ENCODE measurements at regions not wholly inside any gene's neighbourhood (a gene's known extent, or its start where the extent isn't known, plus 50 kb on each side); places are given as distances from the start of the nearest gene placed in this dataset.

DNA sequence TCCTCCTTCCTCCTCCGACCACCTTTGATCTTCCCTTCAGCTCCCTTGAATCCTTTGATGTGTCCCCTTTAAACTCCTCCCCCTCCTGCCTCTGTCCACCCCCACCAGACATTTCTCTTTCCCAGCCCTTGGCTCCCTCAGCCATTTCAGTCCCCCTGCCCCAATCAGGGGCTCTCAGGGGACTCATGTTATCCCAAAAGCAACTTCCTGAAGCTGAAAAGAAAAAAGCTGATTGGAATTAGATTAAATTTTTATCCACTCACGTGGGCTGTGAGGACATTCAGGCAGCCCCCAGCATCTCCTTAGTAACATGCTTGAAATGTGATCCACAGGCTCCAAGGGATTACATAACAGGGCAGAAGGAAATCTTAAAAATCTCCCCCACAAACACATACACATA is 81.3 kb downstream of the NEURL3 start:
- Histone ChIP-seq H3K36me3 (ENCODE audit: control insufficient read depth, insufficient read depth, low read length) (no peaks in the 10 kb centered on the region), H3K4me2 (ENCODE audit: insufficient read depth, low read length) (no peak overlapping the region), H3K4me1 (replicated peaks in 1 of 2; ENCODE audit: control insufficient read depth in 2 of 2, insufficient read depth in 2 of 2, low read length in 2 of 2) (no peaks in the 10 kb centered on the region), H3K27me3 (ENCODE audit: control insufficient read depth in 2 of 2, insufficient read depth in 2 of 2, low read length in 2 of 2) (peaks cover 0 to 10% of the 10 kb centered on the region in 2 experiments; a peak in 1 of 5 replicates), H3K9ac (ENCODE audit: insufficient read depth in 1 of 2, low read depth in 2 of 2, low read length in 2 of 2) (no peak overlapping the region), H3K27ac (ENCODE audit: extremely low read depth, low read depth, low read length) (no peak overlapping the region), H3K9me1 (ENCODE audit: control insufficient read depth, insufficient read depth, low read length) (no peaks in the 10 kb centered on the region), H2AFZ (ENCODE audit: low read depth, low read length) (no peak overlapping the region), H3K9me3 (replicated peaks; ENCODE audit: control insufficient read depth, insufficient read depth, low read depth, low read length) (no peaks in the 10 kb centered on the region), H3K4me3 (no peak overlapping the region), H4K20me1 (replicated peaks; ENCODE audit: control insufficient read depth, insufficient read depth, low read length) (no peaks in the 10 kb centered on the region), H3K79me2 (ENCODE audit: control insufficient read depth, insufficient read depth, low read length) (no peaks in the 10 kb centered on the region)
- DNase-seq (ENCODE audit: extremely low read depth in 1 of 4, low spot score in 3 of 4) (no peak), FAIRE-seq (no peak), ATAC-seq (no peak)
- ChIA-PET POLR2A (interaction anchor here (0.6 to 1.7 kb wide), 2 partner anchors 10 to 15 kb away, joined by 4 read pairs; no protein-coding TSS in a partner anchor), CTCF (ENCODE audit: low intra/inter-chr PET ratio) (no interaction called here)
- intact Hi-C loops (cut with micrococcal nuclease), result no loop called here
- WGBS (ENCODE audit: insufficient coverage, low coverage, missing lambda C conversion rate), result 3% methylated on average over 2 of the region's 2 CpGs
- no peak for TF ChIP-seq FOXJ3 (CRISPR knock-in tag; IDR thresholded peaks at IDR 0.05)
- TF ChIP-seq, protein P1, sequence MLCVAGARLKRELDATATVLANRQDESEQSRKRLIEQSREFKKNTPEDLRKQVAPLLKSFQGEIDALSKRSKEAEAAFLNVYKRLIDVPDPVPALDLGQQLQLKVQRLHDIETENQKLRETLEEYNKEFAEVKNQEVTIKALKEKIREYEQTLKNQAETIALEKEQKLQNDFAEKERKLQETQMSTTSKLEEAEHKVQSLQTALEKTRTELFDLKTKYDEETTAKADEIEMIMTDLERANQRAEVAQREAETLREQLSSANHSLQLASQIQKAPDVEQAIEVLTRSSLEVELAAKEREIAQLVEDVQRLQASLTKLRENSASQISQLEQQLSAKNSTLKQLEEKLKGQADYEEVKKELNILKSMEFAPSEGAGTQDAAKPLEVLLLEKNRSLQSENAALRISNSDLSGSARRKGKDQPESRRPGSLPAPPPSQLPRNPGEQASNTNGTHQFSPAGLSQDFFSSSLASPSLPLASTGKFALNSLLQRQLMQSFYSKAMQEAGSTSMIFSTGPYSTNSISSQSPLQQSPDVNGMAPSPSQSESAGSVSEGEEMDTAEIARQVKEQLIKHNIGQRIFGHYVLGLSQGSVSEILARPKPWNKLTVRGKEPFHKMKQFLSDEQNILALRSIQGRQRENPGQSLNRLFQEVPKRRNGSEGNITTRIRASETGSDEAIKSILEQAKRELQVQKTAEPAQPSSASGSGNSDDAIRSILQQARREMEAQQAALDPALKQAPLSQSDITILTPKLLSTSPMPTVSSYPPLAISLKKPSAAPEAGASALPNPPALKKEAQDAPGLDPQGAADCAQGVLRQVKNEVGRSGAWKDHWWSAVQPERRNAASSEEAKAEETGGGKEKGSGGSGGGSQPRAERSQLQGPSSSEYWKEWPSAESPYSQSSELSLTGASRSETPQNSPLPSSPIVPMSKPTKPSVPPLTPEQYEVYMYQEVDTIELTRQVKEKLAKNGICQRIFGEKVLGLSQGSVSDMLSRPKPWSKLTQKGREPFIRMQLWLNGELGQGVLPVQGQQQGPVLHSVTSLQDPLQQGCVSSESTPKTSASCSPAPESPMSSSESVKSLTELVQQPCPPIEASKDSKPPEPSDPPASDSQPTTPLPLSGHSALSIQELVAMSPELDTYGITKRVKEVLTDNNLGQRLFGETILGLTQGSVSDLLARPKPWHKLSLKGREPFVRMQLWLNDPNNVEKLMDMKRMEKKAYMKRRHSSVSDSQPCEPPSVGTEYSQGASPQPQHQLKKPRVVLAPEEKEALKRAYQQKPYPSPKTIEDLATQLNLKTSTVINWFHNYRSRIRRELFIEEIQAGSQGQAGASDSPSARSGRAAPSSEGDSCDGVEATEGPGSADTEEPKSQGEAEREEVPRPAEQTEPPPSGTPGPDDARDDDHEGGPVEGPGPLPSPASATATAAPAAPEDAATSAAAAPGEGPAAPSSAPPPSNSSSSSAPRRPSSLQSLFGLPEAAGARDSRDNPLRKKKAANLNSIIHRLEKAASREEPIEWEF (CRISPR knock-in tag; IDR thresholded peaks at IDR 0.05), result no peak
- TF ChIP-seq ZNF57 (CRISPR knock-in tag; IDR thresholded peaks at IDR 0.05), result no peak
- no peak for TF ChIP-seq ZNF780A (CRISPR knock-in tag; IDR thresholded peaks at IDR 0.05)
- no peak for TF ChIP-seq MXI1 (IDR thresholded peaks at IDR 0.05; ENCODE audit: low read depth, low read length)
- no peak for TF ChIP-seq POLR2A (conservative IDR thresholded peaks at IDR 0.05)
- no peak for TF ChIP-seq PHB (CRISPR knock-in tag; IDR thresholded peaks at IDR 0.05)
- TF ChIP-seq CHD1 (IDR thresholded peaks at IDR 0.05; ENCODE audit: low read length), result no peak
- no peak for TF ChIP-seq EP300 (IDR thresholded peaks at IDR 0.05; ENCODE audit: low read length)
- TF ChIP-seq, protein P2, sequence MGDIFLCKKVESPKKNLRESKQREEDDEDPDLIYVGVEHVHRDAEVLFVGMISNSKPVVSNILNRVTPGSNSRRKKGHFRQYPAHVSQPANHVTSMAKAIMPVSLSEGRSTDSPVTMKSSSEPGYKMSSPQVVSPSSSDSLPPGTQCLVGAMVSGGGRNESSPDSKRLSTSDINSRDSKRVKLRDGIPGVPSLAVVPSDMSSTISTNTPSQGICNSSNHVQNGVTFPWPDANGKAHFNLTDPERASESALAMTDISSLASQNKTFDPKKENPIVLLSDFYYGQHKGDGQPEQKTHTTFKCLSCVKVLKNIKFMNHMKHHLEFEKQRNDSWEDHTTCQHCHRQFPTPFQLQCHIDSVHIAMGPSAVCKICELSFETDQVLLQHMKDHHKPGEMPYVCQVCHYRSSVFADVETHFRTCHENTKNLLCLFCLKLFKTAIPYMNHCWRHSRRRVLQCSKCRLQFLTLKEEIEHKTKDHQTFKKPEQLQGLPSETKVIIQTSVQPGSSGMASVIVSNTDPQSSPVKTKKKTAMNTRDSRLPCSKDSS (IDR thresholded peaks at IDR 0.05; ENCODE audit: low read depth, partially characterized antibody), result no peak
- TF ChIP-seq KLF6 (CRISPR knock-in tag; IDR thresholded peaks at IDR 0.05; ENCODE audit: borderline replicate concordance), result no peak
- TF ChIP-seq CHCHD3 (CRISPR knock-in tag; IDR thresholded peaks at IDR 0.05), result no peak
- no peak for TF ChIP-seq ZNF24 (IDR thresholded peaks at IDR 0.05)
- no peak for TF ChIP-seq BCOR (IDR thresholded peaks at IDR 0.05)
- no peak for TF ChIP-seq ATF7 (IDR thresholded peaks at IDR 0.05)
- TF ChIP-seq, protein P3, sequence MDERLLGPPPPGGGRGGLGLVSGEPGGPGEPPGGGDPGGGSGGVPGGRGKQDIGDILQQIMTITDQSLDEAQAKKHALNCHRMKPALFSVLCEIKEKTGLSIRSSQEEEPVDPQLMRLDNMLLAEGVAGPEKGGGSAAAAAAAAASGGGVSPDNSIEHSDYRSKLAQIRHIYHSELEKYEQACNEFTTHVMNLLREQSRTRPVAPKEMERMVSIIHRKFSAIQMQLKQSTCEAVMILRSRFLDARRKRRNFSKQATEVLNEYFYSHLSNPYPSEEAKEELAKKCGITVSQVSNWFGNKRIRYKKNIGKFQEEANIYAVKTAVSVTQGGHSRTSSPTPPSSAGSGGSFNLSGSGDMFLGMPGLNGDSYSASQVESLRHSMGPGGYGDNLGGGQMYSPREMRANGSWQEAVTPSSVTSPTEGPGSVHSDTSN (CRISPR knock-in tag; IDR thresholded peaks at IDR 0.05; ENCODE audit: low read depth), result no peak
- TF ChIP-seq, protein P3 (tag; conservative IDR thresholded peaks at IDR 0.05; ENCODE audit: low read depth), result no peak
- BruUV-seq (replicated peaks), result no TSS peak
- in situ Hi-C loops (cut with MboI), result no loop called here
